Esophagus muscularis mucosa (tissue), 4 donors: ENCODE measurements at regions not wholly inside any gene's neighbourhood (a gene's known extent, or its start where the extent isn't known, plus 50 kb on each side); places are given as distances from the start of the nearest gene placed in this dataset.

Experiments used
- DNase-seq: peaks from one replicate; pipeline ENCODE4 v3.0.0-alpha.2; 2017; ENCODE audit errors: extremely low spot score
- H3K27ac ChIP-seq, 4 donors: fragments of 200-600 bp; sonication (generic); replicated peaks in 1 of 4; 1 replicate in 3 of 4; 2 replicates in 1 of 4; pipeline ENCODE4 v1.5.1; 2016 to 2019; ENCODE audit warnings: mild to moderate bottlenecking in 1 of 4
- H3K27me3 ChIP-seq, 4 donors: fragments of 200-600 bp; sonication (generic); one replicate each; pipeline versions ENCODE4 v1.5.1 to v1.6.0; 2016 to 2019
- H3K36me3 ChIP-seq, 4 donors: fragments of 200-600 bp; sonication (generic); one replicate each; pipeline ENCODE4 v1.5.1; 2016 to 2019
- H3K4me1 ChIP-seq, 4 donors: fragments of 200-600 bp; sonication (generic); one replicate each; pipeline ENCODE4 v1.5.1; 2016 to 2019
- H3K4me3 ChIP-seq, 4 donors: fragments of 200-600 bp; sonication (generic); 1 replicate in 2 of 4; 2 replicates in 2 of 4; pipeline ENCODE4 v1.5.1; 2016 to 2019; ENCODE audit warnings: mild to moderate bottlenecking in 4 of 4, moderate library complexity in 1 of 4
- H3K9me3 ChIP-seq, 4 donors: fragments of 200-600 bp; sonication (generic); 1 replicate in 3 of 4; 2 replicates in 1 of 4; pipeline ENCODE4 v1.5.1; 2016 to 2019
- EP300 ChIP-seq: sonication (generic); formaldehyde crosslinking; IDR thresholded peaks from one replicate; pipeline ENCODE4 v1.6.1; 2017; ENCODE audit warnings: antibody characterized with exemption
- POLR2A ChIP-seq: fragments of 450-650 bp; IDR thresholded peaks from one replicate; pipeline ENCODE4 v1.6.1; 2017; ENCODE audit warnings: antibody characterized with exemption, moderate library complexity, mild to moderate bottlenecking, low read depth
- POLR2AphosphoS5 ChIP-seq, 2 donors: sonication (generic); formaldehyde crosslinking; IDR thresholded peaks; one replicate each; pipeline ENCODE4 v1.6.1; 2017; ENCODE audit warnings: antibody characterized with exemption in 2 of 2
- WGBS: methylation state at CpG from one replicate; pipeline ENCODE4 v1.1.5; 2018; 5-methylcytosine and 5-hydroxymethylcytosine counted together
- intact Hi-C: fragments of 100-400 bp; cut with DNase I; formaldehyde crosslinking; loops from one replicate; pipeline ENCODE4 v1.15.1; 2023
- TF ChIP-seq, protein P1 (sequence below), 3 experiments: fragments of 200-600 bp in 2 of 3; fragments of 450-650 bp in 1 of 3; sonication (generic) in 2 of 3; IDR thresholded peaks; one replicate each; pipeline ENCODE4 v1.5.1; 2017 to 2019; ENCODE audit warnings: antibody characterized with exemption in 3 of 3, mild to moderate bottlenecking in 2 of 3, moderate library complexity in 1 of 3

DNA sequence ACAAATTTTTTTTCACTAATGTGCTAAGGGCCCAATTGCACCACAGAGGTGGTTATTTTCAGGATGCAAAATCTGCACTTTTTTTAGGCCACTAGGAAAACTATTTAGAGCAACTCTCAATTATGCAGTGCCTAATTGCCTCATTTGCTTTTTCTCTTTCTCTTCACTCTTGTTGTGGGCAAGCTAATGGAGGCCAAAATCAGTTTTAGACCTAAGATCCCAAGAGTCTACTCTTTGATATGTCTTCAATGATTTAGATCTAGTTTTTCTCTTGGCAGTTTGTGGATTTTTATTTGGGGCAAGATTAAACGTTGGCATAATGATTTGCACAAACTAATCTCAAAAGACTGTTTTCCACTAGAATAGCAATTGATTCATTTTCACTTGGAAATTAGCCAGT, 1996.9 kb downstream of the LRRC4C start:
- Histone ChIP-seq H3K27ac (no peak overlapping the region), H3K9me3 (no peaks in the 10 kb centered on the region), H3K4me1 (no peaks in the 10 kb centered on the region), H3K4me3 (no peak overlapping the region), H3K36me3 (no peaks in the 10 kb centered on the region), H3K27me3 (no peaks in the 10 kb centered on the region)
- intact Hi-C loops = no loop called here
- WGBS = 37% methylated on average over 1 of the region's 1 CpG
- no peak for DNase-seq
- no peak for TF ChIP-seq EP300
- TF ChIP-seq, protein P1, sequence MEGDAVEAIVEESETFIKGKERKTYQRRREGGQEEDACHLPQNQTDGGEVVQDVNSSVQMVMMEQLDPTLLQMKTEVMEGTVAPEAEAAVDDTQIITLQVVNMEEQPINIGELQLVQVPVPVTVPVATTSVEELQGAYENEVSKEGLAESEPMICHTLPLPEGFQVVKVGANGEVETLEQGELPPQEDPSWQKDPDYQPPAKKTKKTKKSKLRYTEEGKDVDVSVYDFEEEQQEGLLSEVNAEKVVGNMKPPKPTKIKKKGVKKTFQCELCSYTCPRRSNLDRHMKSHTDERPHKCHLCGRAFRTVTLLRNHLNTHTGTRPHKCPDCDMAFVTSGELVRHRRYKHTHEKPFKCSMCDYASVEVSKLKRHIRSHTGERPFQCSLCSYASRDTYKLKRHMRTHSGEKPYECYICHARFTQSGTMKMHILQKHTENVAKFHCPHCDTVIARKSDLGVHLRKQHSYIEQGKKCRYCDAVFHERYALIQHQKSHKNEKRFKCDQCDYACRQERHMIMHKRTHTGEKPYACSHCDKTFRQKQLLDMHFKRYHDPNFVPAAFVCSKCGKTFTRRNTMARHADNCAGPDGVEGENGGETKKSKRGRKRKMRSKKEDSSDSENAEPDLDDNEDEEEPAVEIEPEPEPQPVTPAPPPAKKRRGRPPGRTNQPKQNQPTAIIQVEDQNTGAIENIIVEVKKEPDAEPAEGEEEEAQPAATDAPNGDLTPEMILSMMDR (IDR thresholded peaks at IDR 0.05) = no peak
- no peak for TF ChIP-seq POLR2AphosphoS5 (IDR thresholded peaks at IDR 0.05)
- TF ChIP-seq POLR2A = no peak

DNA sequence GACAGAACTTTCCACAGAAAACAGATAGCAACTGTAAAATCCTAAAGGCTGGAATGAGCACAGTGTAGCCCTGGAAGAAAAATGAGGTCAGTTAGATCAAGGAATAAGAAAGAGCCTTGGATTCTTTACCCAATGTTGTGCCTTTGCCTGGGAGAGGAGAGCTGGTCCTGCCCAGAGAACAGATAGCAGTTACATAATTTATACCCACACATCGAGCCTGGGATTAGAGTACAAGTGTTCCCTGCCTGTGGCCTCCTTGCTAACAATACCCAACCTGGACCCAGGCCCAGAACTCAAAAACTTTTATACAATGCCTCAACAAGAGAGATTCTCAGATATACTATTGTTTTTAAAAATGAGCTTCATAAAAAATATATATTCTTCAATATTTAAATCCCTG, 1998.4 kb downstream of the LRRC4C start:
- no peak for DNase-seq
- intact Hi-C loops = no loop called here
- Histone ChIP-seq H3K9me3 (no peaks in the 10 kb centered on the region), H3K27me3 (no peaks in the 10 kb centered on the region), H3K4me3 (no peak overlapping the region), H3K4me1 (no peaks in the 10 kb centered on the region), H3K36me3 (no peaks in the 10 kb centered on the region), H3K27ac (no peak overlapping the region)
- 39% methylated on average over 1 of the region's 1 CpG for WGBS
- TF ChIP-seq POLR2A (no peak), POLR2AphosphoS5 (IDR thresholded peaks at IDR 0.05) (no peak), EP300 (no peak)

DNA sequence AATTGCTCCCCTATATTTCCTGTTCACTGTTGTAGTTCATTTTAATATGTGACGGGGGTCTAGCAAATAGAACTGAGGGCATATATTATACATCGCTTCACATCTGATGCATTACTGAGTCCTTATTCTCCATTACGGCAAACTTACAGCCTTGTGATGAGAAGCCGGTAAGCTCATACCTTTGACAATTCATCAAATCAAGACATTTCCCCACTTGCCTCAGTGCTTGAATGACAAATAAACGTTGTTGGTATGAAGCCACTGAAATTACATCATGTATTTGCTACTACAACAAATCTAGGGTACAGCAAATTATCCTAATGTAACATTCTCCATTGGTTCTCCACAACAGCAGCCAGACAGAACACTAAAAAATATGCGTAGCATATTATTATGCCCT, 1999.8 kb downstream of the LRRC4C start:
- H3K27ac ChIP-seq = no peak overlapping the region
- WGBS = 78% methylated on average over 6 of the region's 6 CpGs
- intact Hi-C loops = no loop called here

DNA sequence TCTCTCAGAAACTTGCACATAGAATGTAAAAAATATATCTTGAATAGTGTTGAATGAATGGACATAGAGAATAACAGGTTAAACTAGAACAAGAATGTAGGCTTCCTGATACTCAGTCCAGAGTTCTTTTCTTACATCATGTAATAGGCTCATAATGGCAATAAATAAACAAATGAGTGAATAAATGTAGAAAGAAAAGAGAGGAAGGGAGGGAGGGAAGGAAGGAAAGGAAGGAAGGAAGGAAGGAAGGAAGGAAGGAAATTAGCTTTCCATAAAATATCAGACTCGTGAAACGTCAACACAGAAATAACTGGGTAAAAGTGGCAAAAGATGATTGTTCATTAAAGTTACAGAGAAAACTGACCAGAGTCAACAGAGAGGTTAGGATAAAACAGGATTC, 2001.0 kb downstream of the LRRC4C start:
- TF ChIP-seq POLR2AphosphoS5 (IDR thresholded peaks at IDR 0.05) (no peak), EP300 (no peak), POLR2A (no peak)
- TF ChIP-seq, protein P1 (IDR thresholded peaks at IDR 0.05) = no peak
- Histone ChIP-seq H3K9me3 (no peaks in the 10 kb centered on the region), H3K4me1 (no peaks in the 10 kb centered on the region), H3K4me3 (no peak overlapping the region), H3K27ac (no peak overlapping the region), H3K27me3 (no peaks in the 10 kb centered on the region), H3K36me3 (no peaks in the 10 kb centered on the region)
- 60% methylated on average over 2 of the region's 2 CpGs for WGBS
- intact Hi-C loops = no loop called here
- DNase-seq = no peak

More for the DNA sequence above, 1999.8 kb downstream of the LRRC4C start:
- Histone ChIP-seq H3K9me3 (no peaks in the 10 kb centered on the region), H3K4me3 (no peak overlapping the region), H3K27me3 (no peaks in the 10 kb centered on the region), H3K36me3 (no peaks in the 10 kb centered on the region), H3K4me1 (no peaks in the 10 kb centered on the region)
- TF ChIP-seq POLR2AphosphoS5 (IDR thresholded peaks at IDR 0.05) (no peak), EP300 (no peak)
- DNase-seq = no peak

DNA sequence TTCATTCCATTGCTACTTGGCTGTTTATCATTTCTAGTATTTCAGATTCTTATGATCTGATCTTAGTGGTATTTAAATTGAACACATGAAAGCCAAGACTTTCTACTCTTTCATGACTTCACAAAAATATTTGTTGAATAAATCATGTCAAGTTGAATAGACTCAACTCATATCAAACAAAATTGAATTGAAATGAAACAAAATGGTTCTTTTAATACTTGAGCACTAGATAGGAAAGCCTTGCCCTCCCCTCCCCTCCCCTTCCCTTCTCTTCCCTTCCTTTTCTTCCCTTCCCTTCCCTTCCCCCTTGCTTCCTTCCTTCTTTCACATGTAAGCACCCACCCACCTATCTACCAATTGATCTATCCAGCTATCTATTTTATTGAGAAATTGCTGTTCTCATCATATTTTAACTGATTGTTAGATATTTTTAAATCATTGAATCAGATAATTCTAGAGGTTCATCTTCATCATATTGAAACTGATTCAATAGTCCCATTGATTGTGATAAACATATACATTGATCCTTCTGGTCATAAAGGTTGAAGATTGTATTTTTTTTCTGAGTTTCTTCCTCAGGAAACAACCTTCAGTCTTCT, 2015.9 kb downstream of the LRRC4C start:
- no peak for DNase-seq
- peaks cover 0 to 5% (median 0%) of the 10 kb centered on the region in 4 donors for H3K9me3 ChIP-seq
- no peaks in the 10 kb centered on the region for H3K4me1 ChIP-seq
- H3K27me3 ChIP-seq = no peaks in the 10 kb centered on the region
- intact Hi-C loops = no loop called here
- H3K27ac ChIP-seq = no peak overlapping the region
- TF ChIP-seq, protein P1 (IDR thresholded peaks at IDR 0.05) = no peak
- TF ChIP-seq EP300 (no peak), POLR2AphosphoS5 (IDR thresholded peaks at IDR 0.05) (no peak), POLR2A (no peak)
- no peak overlapping the region for H3K4me3 ChIP-seq
- H3K36me3 ChIP-seq = no peaks in the 10 kb centered on the region

DNA sequence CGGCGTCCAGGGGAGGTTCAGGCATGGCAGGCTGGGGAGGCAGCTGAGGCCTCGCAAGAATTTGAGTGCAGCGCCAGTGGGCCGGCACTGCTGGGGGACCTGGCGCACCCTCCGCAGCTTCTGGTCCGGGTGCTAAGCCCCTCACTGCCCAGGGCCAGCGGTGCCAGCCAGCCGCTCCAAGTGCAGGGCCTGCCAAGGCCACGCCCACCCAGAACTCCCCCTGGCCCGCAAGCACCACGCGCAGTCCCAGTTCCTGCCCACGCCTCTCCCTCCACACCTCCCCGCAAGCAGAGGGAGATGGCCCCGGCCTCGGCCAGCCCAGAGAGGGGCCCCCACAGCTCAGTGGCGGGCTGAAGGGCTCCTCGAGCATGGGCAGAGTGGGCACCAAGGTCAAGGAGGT, 2017.3 kb downstream of the LRRC4C start:
- no peak overlapping the region for H3K27ac ChIP-seq
- TF ChIP-seq EP300 (no peak), POLR2A (no peak), POLR2AphosphoS5 (IDR thresholded peaks at IDR 0.05) (no peak)
- TF ChIP-seq, protein P1 (IDR thresholded peaks at IDR 0.05) = no peak
- H3K4me1 ChIP-seq = no peaks in the 10 kb centered on the region
- H3K9me3 ChIP-seq = peaks cover 0 to 5% (median 0%) of the 10 kb centered on the region in 4 donors
- intact Hi-C loops = no loop called here
- no peaks in the 10 kb centered on the region for H3K27me3 ChIP-seq
- DNase-seq = no peak
- no peaks in the 10 kb centered on the region for H3K36me3 ChIP-seq
- 97% methylated on average over 7 of the region's 20 CpGs for WGBS
- no peak overlapping the region for H3K4me3 ChIP-seq
